Smooth muscle cell of the brain vasculature (primary cell): ENCODE measurements at regions not wholly inside any gene's neighbourhood (a gene's known extent, or its start where the extent isn't known, plus 50 kb on each side); places are given as distances from the start of the nearest gene placed in this dataset.

Experiments used
- DNase-seq: peaks from one replicate; pipeline ENCODE4 v3.0.0-alpha.2; 2012; ENCODE audit warnings: low read depth, low spot score

GRCh38 chr9:119662329-119662728, 293.1 kb upstream of the BRINP1 start:
- no peak for DNase-seq

GRCh38 chr9:119652931-119653330, 283.7 kb upstream of the BRINP1 start:
- no peak for DNase-seq

- DNase-seq = no peak
Observed at GRCh38 chr9:119649205-119649604, 280.0 kb upstream of the BRINP1 start.

GRCh38 chr9:119639287-119639955, 270.2 kb upstream of the BRINP1 start:
- no peak for DNase-seq

- no peak for DNase-seq
Observed at GRCh38 chr9:119634006-119634405, 264.8 kb upstream of the BRINP1 start.

GRCh38 chr9:119611565-119611964, 242.3 kb upstream of the BRINP1 start:
- no peak for DNase-seq

GRCh38 chr9:119609277-119609971, 240.2 kb upstream of the BRINP1 start:
- no peak for DNase-seq

- DNase-seq = no peak
Observed at GRCh38 chr9:119601632-119602031, 232.4 kb upstream of the BRINP1 start.

GRCh38 chr9:119597499-119597898, 228.3 kb upstream of the BRINP1 start:
- no peak for DNase-seq

- DNase-seq = no peak
Observed at GRCh38 chr9:119596703-119597102, 227.5 kb upstream of the BRINP1 start.

GRCh38 chr9:119588874-119589744, 219.9 kb upstream of the BRINP1 start:
- DNase-seq = no peak

GRCh38 chr9:119577881-119578280, 208.6 kb upstream of the BRINP1 start:
- no peak for DNase-seq

GRCh38 chr9:119559986-119560385, 190.8 kb upstream of the BRINP1 start:
- DNase-seq = no peak

- no peak for DNase-seq
Observed at GRCh38 chr9:119559056-119559455, 189.8 kb upstream of the BRINP1 start.

- DNase-seq = no peak
Observed at GRCh38 chr9:119556129-119556875, 187.1 kb upstream of the BRINP1 start.

- DNase-seq = no peak
Observed at GRCh38 chr9:119544492-119544891, 175.3 kb upstream of the BRINP1 start.

GRCh38 chr9:119537138-119537537, 167.9 kb upstream of the BRINP1 start:
- DNase-seq = no peak

GRCh38 chr9:119533504-119533903, 164.3 kb upstream of the BRINP1 start:
- no peak for DNase-seq

- no peak for DNase-seq
Observed at GRCh38 chr9:119526698-119527097, 157.5 kb upstream of the BRINP1 start.

- no peak for DNase-seq
Observed at GRCh38 chr9:119523508-119523907, 154.3 kb upstream of the BRINP1 start.

GRCh38 chr9:119522381-119522780, 153.1 kb upstream of the BRINP1 start:
- no peak for DNase-seq
